HEK293 (cell line): ENCODE measurements at regions not wholly inside any gene's neighbourhood (a gene's known extent, or its start where the extent isn't known, plus 50 kb on each side); places are given as distances from the start of the nearest gene placed in this dataset.

Experiments
- BCL11B ChIP-seq: fragments of 450-650 bp; formaldehyde crosslinking; IDR thresholded peaks from 2 replicates; pipeline ENCODE4 v1.5.1; 2016; ENCODE audit warnings: low read depth, missing biosample characterization, missing genetic modification characterization
- CTCF ChIP-seq: fragments of 450-650 bp; formaldehyde crosslinking; IDR thresholded peaks from 2 replicates; pipeline ENCODE4 v1.5.1; 2016; ENCODE audit warnings: missing biosample characterization, missing genetic modification characterization
- HOXC10 ChIP-seq: sonication (generic); formaldehyde crosslinking; IDR thresholded peaks from 2 replicates; pipeline ENCODE4 v1.8.1; 2023; ENCODE audit warnings: mild to moderate bottlenecking, missing genetic modification reagents
- ZNF133 ChIP-seq: fragments of 450-650 bp; formaldehyde crosslinking; IDR thresholded peaks from 2 replicates; pipeline ENCODE4 v1.5.1; 2016; ENCODE audit warnings: missing biosample characterization, missing genetic modification characterization
- ZNF157 ChIP-seq: fragments of 450-650 bp; formaldehyde crosslinking; IDR thresholded peaks from 2 replicates; pipeline ENCODE4 v1.5.1; 2016; ENCODE audit warnings: missing biosample characterization, missing genetic modification characterization
- ZNF202 ChIP-seq: fragments of 450-650 bp; formaldehyde crosslinking; IDR thresholded peaks from 2 replicates; pipeline ENCODE4 v1.5.1; 2016; ENCODE audit warnings: missing biosample characterization, missing genetic modification characterization, borderline replicate concordance
- ZNF23 ChIP-seq: fragments of 450-650 bp; formaldehyde crosslinking; IDR thresholded peaks from 2 replicates; pipeline ENCODE4 v1.5.1; 2016; ENCODE audit warnings: missing biosample characterization, missing genetic modification characterization, borderline replicate concordance
- ZNF239 ChIP-seq: fragments of 450-650 bp; formaldehyde crosslinking; IDR thresholded peaks from 2 replicates; pipeline ENCODE4 v1.5.1; 2016; ENCODE audit warnings: missing biosample characterization, missing genetic modification characterization
- ZNF266 ChIP-seq: fragments of 450-650 bp; formaldehyde crosslinking; IDR thresholded peaks from 2 replicates; pipeline ENCODE4 v1.5.1; 2016; ENCODE audit warnings: missing biosample characterization, missing genetic modification characterization, low read depth
- ZNF37A ChIP-seq: fragments of 450-650 bp; IDR thresholded peaks from 2 replicates; pipeline ENCODE4 v1.5.1; 2018; ENCODE audit warnings: missing biosample characterization, missing genetic modification characterization
- ZNF423 ChIP-seq: fragments of 450-650 bp; formaldehyde crosslinking; IDR thresholded peaks from 2 replicates; pipeline ENCODE4 v1.5.1; 2016; ENCODE audit warnings: missing biosample characterization, missing genetic modification characterization
- ZNF548 ChIP-seq: fragments of 450-650 bp; formaldehyde crosslinking; IDR thresholded peaks from 2 replicates; pipeline ENCODE4 v1.5.1; 2016; ENCODE audit warnings: missing biosample characterization, missing genetic modification characterization
- ZNF704 ChIP-seq: fragments of 450-650 bp; formaldehyde crosslinking; IDR thresholded peaks from 2 replicates; pipeline ENCODE4 v1.5.1; 2016; ENCODE audit warnings: missing biosample characterization, missing genetic modification characterization

- TF ChIP-seq BCL11B (tag by site-specific recombination) (no peak), CTCF (tag by site-specific recombination) (no peak), ZNF704 (tag by site-specific recombination) (no peak), ZNF202 (no peak), ZNF133 (tag by site-specific recombination) (no peak), ZNF548 (no peak), ZNF239 (no peak), HOXC10 (CRISPR knock-in tag) (no peak), ZNF23 (tag by site-specific recombination) (no peak), ZNF157 (tag by site-specific recombination) (no peak), ZNF266 (tag by site-specific recombination) (no peak), ZNF423 (tag by site-specific recombination) (no peak), ZNF37A (no peak)
Observed at GRCh38 chr11:112565551-112565950, 304.9 kb upstream of the PLET1 start.
